CD4-positive, alpha-beta T cell treated with Interferon alpha-2 for 1 hour (primary cell): ENCODE measurements at regions not wholly inside any gene's neighbourhood (a gene's known extent, or its start where the extent isn't known, plus 50 kb on each side); places are given as distances from the start of the nearest gene placed in this dataset.
A peak's percentile ranks its signal among the peaks of the same experiment; 100 is the strongest.

Source experiments
- DNase-seq, 2 donors: peaks; one replicate each; pipeline ENCODE4 v3.0.0-alpha.2; 2020 to 2022

DNA sequence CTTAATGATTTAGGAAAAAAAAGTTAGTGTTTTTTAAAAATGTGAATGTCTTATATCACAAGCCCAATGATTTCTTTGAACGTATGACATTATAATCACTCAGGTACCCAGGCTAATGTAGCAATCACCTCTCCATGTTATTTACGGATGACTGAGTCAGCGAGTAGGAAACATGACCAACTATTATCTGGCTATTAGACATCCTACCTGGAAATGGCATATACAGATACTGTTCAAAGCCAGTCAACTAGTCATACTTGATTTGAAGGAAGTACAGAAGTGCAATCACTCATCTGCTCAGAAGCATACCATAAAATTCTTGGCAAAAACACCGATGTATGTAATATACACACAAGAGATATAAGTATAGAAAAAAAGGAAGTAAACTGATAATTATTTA lies 732.5 kb downstream of the ARAP2 start:
- DNase-seq = no peak

DNA sequence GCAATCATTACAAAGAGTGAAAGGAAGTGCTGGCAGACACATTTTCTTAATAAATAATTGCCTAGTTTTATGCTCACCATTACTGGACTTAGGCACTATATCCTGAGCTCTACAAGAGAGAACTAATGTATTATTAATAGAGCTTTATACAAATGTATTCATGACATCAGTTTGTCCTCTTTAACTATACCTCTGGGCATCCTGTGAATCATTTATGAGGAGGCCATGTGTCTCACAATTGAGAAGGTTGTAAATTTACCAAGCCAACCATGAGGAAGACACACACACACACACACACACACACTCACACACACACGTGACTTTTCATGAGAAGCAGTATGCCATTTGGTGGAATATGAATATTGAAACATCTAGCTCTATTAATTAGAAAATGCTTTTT lies 728.2 kb downstream of the ARAP2 start:
- DNase-seq = no peak

DNA sequence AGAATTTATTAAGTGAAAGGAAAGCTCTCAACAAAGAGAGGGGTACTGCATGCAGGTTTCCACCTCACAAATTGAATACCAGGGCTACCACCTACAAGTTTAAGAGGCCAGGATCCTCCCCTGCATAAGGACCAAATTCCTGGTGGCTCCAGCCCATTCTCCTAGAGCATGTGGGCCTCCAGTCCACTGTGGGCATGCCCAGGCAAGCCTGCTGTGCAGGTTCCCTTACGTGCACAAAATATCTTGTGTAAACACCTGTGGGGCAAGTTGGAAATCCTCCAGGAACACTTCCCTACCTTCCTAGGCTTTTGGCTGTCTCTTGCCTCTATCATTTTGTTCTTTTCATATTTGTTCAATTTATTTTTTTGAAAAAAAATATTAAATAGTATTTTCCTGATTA lies 724.3 kb downstream of the ARAP2 start:
- DNase-seq = no peak

DNA sequence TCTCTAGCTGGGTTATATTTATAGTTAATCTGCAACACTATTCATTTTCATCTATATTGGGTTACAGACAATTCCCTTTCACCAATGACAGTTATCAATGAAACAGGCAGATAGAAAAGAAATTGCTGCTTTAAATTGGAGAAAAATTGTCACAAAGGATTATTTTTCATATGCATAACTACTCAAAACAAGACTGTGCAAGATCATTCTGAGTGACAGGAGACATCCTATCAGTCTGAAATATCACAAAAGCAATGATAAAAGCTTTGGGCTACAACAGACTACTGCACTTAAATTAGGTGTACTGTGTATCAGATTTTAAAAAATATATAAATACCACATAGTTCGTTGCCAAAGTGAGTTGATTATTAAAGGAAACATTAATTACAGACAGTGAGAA lies 722.6 kb downstream of the ARAP2 start:
- no peak for DNase-seq

DNA sequence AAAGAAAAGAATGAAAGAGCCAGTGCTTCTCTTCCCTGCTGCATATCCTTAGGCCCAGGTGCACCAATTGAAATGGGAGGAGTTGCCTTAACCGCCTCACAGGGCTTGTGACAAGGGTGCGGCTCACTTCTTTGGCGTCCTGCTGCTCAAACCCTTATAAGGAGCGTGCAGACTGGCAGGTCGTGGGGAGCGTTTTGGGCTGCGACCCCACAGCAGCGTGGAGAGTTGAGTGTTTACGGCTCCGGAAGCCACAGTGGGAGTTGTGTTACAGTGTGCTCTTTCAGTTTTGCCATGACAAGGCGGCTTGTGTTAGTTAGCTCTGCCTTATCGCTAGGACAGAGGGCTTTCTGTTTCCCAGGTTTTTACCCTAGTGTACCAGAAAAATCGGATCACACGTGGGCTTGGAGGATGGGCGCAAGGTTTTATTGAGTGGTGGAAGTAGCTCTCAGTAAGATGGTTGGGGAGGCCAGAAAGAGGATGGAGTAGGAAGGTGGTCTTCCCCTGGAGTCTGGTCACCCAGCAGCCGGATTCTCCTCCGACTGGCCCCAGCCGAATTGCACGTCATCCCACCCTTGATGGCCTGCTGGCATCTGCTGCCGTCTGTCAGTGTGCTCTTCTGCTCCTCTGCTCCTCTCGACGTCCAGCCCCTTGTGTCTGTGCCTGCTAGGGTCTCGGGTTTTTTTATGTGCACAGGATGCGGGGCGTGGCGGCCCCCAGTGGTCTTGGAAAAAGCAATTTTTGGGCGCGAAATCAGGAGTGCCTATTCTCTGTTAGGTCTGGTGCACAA lies 718.9 kb downstream of the ARAP2 start:
- DNase-seq = peak in 1 of 2 donors; percentile 13

DNA sequence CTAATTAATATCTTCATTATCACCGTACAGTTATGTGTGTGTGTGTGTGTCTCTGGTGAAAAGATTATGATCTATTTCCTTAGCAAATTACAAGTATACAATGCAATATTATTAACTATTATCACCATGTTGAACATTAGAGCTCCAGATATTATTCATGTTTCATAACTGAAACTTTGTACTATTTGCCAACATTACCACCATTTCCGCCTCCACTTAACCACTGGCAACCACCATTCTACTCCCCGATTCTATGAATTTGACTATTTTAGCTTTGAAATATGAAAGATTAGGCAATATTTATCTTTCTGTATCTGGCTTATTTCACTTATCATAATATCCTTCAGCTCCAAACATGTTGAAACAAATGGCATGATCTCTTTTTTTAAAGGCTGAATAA lies 717.9 kb downstream of the ARAP2 start:
- no peak for DNase-seq

DNA sequence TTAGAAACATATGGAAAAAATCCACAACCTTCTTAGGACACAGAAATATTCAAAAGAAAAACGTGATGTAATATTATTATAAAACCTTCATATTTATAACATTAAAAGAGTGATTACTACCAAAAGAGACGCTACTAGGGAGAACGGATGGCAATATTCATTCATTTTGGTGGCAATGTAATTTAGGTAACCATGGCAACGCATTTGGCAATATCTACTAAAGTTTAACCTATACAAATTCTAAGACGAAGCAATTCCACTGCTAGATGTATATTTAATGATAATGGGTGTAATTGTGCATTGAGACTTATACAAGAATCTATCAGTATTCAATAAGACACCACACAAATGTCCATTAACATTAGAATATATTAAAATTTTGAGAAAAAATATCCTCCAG lies 709.4 kb downstream of the ARAP2 start:
- DNase-seq = no peak

DNA sequence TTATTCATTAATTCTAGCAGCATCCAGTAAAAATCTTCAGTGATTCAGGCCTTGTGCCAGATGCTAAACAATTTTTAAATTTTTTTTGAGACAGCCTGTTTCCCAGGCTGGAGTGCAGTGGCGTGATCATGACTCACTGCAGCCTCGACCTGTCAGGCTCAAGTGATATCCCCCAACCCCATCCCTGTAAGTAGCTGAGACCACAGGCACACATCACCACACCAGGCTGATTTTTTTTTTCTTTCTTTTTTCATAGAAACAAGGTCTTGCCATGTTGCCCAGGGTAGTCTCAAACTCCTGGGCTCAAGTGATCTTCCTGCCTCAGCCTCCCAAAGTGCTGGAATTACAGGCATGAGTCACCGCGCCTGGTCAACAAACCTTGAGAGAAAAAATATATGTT lies 705.5 kb downstream of the ARAP2 start:
- DNase-seq = no peak

DNA sequence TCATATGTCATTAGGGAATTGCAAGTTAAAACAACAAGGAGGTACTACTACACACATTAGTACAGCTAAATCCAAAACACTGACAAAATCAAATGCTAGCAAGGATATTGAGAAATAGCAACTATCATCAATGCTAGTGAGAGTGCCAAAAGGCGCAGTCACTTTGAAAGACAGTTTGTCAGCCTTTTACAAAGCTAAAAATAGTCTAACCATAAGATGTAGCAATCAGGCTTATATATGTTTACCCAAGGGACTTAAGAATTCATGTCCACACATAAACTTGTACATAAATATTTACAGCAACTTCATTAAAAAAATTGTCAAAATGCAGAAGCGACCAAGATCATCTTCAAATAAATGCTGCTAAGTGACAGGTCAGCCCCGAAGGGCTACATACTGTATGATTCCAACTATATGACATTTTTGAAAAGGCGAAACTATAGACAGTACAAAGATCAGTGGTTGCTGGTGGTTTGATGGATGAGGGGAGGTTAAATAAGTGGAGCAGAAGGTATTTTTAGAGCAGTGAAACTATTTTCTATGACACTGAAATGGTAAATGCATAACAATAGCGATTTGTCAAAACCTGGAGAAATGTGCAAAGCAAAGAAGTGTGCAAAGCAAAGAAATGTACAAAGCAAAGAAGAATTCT lies 704.8 kb downstream of the ARAP2 start:
- DNase-seq = no peak

DNA sequence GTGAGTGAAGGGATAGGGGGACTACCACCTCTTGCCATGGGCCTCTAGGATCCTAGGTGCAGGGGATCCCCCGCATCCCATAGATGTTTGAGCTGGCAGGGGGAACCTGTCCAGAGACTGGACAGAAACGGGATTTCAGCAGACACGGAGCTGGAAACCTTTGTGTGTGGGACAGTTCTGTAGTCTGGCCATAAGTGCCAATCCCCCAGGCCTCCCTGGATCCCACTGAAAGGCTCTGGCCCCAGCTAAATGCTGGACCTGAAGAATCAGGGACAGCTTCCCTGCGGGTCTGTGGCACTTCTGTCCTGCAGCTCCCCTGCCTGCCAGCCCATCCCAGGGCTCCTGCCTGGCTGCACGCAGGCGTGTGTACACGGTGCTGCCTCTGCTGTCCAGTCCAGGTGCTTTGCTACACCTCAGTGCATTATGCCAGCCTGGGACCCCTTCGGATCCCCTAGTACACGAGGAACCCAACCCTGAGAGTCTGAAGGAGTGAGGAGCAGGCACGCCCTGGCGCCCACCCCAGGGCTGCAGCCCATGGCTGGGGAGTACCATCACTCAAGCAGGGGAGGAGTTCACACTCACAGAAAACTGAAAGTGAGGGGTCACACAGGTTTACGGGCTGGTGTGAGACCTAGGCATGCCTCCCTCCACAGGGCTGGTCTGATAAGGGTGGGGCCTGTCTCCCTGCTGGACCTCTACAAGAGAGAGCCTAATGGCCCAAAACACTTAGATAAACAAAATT lies 703.0 kb downstream of the ARAP2 start:
- no peak for DNase-seq

DNA sequence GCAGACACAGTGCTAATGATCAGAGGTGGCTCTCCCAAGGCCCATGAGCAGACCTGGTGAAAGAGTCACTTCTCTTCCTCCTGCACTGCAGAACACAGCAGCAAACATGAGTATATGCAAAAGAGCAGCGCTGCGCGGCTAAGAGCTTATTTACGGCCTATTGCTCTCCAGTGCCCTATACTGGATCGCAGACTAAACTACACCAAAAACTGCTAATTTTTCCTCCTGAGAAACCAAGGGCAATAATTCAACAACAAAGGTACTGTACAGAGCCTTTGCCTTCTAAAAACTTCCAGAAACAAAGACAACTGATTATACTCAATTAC lies 702.5 kb downstream of the ARAP2 start:
- DNase-seq = no peak

DNA sequence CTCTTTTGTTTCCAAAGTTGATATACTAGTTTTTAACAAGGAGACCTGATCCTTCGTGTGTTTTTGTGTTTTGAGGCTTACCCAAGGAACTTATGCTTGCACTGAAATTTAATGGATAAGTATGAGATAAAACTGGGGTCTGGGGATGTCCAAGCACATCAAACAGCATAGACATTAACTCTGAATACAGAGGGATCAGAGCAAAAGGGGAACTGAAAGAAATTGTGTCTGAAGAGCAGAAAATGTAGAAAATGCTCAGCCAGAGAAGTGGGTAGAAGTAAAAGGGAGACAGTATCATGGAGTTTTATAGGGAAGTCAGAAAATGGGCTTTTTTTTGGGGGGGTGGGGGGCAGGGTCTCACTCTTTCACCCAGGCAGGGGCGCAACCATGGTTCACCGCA lies 695.4 kb downstream of the ARAP2 start:
- no peak for DNase-seq

DNA sequence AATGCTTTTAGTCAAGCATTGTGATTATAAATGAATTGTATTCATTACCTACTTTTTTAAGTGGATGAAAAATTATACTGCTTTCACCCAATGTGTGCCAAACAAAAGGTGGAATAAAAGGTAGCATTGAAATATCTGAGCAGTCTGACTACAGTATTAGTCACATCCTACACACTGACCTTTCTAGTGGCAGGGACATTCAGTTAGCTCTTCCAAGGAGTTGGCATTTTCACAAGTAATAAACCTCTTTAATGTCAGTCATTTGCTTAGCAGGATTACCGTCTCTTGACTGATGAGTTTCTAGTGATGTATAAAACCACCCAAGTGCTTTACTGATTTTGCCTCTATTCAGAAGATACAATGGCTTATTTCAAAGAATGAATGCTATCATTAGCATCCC lies 687.9 kb downstream of the ARAP2 start:
- no peak for DNase-seq

DNA sequence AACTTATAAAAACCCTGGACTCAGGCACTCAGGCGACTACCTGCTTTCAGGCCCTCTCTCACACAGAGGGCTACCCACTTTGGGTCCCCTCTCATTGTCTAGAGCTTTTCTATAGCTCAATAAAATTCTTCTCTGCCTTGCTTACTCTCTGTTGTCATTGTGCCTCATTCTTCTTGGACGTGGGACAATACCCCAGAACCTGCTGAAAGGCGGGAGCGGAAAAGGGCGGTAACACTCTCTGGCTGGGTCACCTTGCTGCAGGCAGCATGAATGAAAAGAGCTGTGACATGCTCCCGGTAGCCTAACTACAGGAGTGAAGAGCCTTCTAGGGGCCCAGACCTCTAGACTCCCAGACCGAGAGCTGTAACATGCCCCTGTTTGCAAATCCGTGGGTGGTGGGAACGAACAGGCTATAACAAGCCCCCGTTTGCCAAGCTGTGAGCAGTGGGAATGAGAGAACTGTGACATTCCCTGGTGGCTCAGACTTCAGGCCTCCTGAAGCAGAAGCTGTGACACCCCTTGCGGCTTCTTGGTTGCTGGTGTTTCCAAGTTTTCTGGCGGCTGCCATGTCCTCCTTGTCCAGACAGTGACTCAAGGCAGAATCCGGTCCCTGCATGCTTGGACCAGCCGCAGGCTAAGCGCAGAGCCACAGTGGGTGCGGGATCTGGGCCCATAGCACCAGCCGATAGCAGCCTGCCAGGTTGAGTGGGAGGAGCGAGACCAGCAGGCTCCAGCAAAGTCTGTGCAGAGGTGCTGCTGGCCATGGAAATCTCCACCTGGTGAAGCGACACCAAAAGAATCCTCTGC lies 684.6 kb downstream of the ARAP2 start:
- no peak for DNase-seq

DNA sequence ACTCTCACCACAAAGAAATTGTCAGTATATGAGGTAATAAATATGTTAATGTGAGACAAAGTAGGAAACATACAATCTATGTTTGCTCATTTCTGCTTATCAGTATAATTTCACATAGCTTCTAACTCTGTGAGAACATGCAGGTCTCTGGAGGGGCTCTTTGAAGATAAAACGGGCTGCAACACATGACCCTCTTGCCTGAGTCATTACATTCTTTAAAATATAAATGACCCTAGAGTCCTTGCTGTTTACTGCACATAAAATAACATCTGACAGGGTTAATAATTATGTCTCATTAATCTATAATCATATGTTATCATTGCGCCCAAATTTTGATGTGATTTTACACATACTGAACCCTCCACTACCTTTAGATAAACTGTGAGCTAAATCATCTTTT lies 681.5 kb downstream of the ARAP2 start:
- no peak for DNase-seq

DNA sequence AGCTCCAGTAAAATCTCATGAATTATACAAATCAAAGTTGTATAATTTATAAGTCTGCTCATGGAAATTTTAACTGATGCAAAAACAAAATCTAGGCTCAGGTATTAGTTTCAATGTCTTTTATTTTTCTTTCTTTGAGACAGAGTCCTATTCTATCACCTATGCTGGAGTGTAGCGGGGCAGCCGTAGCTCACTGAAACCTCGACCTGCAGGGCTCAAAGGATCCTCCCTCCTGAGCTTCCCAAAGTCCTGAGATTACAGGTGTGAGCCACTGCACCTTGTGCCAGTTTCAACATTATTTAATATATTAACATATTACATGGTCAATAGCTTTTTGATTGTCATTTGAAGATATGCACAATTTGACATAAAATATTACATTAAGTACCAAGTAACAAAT lies 678.7 kb downstream of the ARAP2 start:
- DNase-seq = no peak

DNA sequence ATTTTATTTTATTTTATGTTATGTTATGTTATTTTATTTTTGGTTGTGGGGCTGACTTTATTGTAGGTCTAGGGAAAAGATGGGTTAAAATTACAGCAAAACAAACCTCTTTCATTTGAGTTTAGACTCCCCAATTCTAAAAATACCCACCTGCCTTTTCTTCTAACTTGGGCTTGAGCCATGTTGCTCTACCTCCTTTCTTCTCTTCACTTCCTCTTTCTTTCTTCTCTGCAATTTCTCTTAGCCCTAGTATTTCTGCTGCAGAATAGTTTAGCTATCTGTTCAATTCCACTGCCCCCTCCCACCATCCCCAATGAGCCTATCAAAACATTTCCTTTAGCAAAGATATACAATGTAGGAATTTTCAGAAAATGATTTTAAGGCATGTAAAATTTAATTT lies 653.3 kb downstream of the ARAP2 start:
- DNase-seq = no peak

DNA sequence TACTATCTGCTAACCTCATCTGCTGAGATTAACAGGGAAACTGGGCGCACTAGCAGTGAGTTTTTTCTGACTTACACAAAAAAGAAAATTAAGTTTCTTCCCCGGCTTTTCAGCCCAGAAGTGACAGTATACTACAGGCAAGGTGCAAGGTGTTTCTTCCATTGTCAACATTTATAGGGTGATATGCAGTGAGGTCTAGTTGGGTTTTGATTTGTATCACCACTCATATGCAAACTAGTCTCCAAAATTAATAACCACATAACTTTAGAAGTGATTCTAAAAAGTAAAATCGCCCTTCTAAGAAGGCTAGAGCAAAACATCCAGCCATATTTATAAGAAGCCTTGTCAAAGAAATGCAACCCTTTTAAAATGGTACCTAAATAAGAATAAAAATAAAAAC lies 640.1 kb downstream of the ARAP2 start:
- no peak for DNase-seq

DNA sequence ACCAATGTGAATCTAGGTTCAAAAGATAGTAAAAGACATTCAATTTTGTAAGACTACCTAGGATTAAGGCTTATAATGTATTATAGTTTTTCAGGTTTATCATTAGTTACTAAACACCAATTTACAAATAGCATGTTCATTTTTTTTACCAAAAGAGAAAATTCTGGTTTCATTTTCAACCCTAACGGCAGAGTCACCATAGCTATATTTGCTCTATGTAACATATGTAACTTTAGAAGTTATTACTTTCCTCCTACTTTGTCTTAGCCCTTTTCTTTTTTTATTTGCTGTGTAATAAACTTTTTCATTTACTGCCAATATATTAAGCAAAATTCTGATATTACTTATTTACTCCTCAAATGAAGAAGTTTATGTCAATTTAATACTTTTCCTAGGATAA lies 639.6 kb downstream of the ARAP2 start:
- DNase-seq = no peak

DNA sequence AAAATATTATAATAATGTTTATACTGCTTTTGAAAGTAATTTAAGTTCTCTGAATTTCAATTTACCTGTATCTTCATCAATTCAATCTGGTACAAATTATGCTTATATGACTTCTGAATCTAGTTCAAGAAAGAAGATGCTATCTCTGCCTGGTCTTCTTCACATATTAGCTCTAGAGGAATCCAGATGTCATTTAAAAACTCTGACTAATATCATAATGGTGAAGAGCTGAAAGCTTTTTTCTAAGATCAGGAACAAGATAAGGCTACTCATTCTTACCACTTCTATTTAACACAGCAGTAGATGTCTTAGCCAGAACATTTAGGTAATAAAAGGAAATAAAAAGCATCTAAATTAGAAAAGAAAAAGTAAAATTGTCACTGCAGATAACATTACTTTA lies 636.1 kb downstream of the ARAP2 start:
- DNase-seq = no peak

DNA sequence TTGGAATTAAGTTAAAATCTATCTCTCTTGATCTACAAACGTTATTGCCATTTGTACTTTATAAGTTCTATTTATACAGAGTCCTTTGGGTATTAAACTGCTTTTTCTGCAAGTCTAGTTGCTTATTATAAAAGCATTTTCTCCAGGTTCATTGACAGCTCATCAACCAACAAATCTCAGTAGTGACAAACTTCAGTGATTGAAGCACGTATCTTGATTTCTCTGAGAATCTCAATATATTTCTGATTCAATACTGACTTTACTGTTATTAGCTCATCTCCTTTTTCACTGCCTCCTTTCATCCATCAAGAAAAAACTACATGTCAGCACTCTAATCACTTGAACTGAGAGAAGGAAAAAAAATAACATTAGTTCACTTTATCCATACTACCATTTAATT lies 630.2 kb downstream of the ARAP2 start:
- no peak for DNase-seq

DNA sequence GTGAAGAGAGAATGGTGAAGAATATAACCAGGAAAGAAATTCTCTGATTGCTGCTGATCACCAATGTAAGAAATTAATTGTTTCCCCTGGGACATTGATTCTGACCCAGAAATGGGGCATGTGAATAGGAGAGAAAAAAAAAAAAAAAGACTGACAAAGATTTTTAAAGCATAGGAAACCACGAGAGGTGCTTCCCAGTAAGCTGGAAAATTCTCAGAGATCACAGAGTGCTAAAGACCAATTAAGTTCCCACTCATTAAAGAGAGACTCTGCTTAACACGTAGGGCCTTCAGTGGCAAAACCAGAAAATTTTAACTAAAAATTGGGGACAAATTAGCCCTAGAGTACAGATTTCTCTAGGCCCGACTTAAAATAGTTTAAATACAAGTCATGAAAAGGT lies 604.4 kb downstream of the ARAP2 start:
- DNase-seq = no peak

DNA sequence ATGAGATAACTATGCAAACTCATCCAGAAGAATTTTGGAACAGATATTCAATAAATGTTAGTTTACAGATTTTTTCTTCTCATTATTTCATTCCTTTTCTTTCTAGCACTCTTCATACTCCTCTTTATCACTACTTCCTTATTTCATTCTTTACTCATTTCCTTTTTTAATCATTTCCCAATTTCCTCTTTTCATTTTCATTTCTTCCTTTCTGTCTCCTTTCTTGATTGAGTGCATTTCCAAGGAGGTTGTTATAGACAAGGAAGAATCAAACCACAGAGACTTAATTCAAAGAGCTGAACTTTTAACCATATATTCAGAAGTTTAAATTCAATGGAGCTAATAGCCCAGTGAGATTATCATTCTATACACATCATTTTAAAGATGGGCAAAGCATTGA lies 600.7 kb downstream of the ARAP2 start:
- DNase-seq = no peak

DNA sequence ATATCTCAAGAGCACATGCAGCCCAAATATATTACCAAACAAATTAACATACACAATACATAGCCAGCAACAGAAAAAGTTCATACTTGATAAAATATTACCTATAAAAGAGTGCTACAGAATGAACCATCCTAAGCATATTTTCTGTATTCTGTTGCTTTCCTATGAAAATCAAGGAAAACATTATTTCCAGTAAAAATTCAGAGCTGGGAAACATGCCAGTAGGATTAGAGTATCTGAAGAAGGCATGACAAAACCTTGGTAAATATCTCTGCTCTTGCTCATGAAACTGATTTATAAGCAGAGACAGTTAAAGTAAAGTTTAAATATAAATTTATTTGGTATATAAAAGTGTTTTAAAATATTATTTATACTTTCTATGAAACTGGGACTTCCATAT lies 599.7 kb downstream of the ARAP2 start:
- DNase-seq = no peak
